GM19468 (cell line): ENCODE measurements at regions not wholly inside any gene's neighbourhood (a gene's known extent, or its start where the extent isn't known, plus 50 kb on each side); places are given as distances from the start of the nearest gene placed in this dataset.
"Not testable (repeated sequence)": the region's sequence is repeated elsewhere in the genome, so short reads cannot be mapped to it uniquely, and the experiment has no call there.

Experiments used
- ATAC-seq: cut with Tn5 transposase; IDR thresholded peaks from one replicate; pipeline ENCODE4 v1.9.1; 2021; ENCODE audit warnings: mild to moderate bottlenecking, moderate library complexity, moderate number of reproducible peaks; ENCODE audit not compliant: unreplicated experiment; ENCODE audit errors: extremely low read depth

- no peak for ATAC-seq
Measured at GRCh38 chr12:17370621-17371020, 719.4 kb downstream of the RERGL start.

- ATAC-seq, result no peak
Measured at GRCh38 chr12:17369556-17369955, 720.4 kb downstream of the RERGL start.

DNA sequence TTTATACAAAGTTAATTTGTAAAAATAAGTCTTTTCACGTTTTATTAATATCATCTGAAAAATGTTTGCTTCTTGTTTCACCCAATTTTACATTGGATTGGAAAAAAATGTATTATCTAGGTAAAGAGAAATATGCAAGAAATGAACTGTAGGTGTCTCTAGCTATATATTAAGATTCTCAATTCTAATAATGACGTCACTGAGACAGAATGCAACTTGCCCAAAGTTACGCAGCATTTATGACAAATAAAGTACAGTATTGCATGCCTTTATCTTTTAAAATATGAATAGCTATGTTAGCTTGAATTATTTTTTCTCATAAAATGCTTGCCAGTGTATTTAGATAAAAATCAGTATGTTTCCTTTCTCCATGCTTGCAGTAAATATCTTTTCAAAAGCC, 728.8 kb downstream of the RERGL start:
- ATAC-seq, result no peak

DNA sequence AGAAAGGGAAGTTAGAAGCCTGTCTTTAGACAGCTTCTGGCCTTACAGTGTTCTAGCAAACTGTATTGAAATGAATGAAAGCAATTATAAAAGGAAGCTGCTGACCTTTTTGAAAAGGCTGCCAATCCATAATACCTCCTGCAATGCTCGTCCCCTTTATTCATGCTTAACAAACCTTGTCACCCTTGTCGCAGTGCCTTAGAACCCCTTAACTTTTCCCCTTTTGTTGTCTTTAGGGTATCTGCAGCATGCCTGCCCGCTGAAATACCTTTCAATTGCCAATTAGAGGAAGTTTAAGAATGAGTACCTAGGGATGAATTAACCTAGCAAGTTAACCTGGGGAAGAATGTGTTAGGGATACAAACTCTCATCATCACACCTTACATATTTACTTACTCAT, 731.2 kb downstream of the RERGL start:
- ATAC-seq, result no peak

DNA sequence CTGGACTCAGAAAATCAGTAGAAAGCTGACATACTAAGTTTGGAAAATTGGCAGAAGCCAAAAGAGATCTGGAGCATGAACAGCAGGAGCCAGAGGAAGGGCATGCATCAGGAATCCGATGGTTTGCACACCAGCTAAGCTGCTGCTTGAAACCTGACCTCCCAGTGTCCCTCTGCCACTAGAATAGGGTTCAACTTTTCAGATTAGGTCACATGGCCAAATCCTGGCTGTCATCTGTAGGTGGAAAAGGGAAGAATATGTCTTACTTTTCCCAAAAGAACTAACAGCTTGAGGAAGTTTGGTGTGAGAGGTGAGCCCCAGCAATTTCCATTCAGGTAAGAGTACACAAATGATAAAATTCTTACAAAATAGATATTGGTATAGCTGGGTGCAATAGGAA, 732.6 kb downstream of the RERGL start:
- ATAC-seq, result no peak

- ATAC-seq, result no peak
Measured at GRCh38 chr12:17352164-17352563, 737.8 kb downstream of the RERGL start.

GRCh38 chr12:17348311-17348710, 741.7 kb downstream of the RERGL start:
- ATAC-seq, result no peak

DNA sequence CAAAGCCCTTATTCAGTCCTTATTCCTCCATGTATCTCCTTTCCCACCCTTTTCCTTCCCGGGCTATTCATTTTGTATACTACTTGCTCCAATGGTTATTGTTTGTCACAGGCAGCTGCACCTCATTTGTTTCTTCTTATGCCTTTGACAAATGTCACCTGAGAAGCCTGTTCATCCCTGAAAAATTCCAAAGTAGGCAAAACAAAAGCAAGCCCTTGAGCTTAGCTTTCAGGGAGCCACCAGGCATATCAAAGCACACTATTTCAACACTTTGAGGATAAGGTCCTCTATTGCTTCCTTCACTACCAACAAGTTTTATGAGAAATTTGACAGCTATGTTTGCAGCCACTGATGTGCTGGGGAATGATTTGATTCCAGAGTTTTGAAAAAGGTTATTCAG, 738.7 kb upstream of the LMO3 start:
- ATAC-seq, result no peak

GRCh38 chr12:17342381-17342961, 736.5 kb upstream of the LMO3 start:
- ATAC-seq, result no peak

GRCh38 chr12:17335487-17335886, 729.5 kb upstream of the LMO3 start:
- no peak for ATAC-seq

DNA sequence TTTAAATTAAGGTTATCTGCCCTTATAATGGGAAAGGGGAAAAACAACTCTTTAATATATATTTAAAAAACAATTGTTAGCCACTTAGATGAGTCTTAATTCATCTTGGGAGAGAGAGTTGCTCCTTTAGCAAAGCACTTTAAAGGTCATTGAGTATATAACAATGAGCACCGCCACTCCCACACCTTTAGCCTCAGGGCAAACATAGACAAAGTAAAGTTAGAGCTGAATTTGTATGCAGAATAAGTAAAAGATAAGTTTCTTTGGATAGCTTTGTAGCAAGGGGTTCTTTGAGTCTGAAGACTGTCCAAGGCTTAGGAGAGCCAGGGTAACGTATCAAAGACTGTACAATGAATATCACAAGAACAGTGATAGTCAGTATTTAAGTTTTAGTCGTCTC, 728.8 kb upstream of the LMO3 start:
- ATAC-seq, result no peak

DNA sequence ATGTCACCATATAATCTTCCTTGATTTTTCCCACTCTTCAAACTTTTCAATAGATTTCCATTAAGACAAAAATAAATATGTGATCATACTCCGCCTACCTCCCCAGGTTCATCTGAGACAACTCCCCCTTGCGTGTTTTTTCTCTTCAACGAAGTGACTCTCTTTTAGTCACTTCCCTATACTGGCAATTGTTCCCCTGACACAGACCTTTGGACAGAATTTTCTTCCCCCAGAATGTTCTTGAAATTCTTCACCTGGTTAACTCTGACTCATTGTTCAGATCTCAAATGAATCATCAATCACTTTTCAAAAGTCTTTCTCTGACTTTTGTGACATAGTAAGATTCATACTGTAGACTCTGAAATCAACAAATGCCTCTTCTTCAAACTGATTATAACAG, 727.3 kb upstream of the LMO3 start:
- ATAC-seq, result no peak

DNA sequence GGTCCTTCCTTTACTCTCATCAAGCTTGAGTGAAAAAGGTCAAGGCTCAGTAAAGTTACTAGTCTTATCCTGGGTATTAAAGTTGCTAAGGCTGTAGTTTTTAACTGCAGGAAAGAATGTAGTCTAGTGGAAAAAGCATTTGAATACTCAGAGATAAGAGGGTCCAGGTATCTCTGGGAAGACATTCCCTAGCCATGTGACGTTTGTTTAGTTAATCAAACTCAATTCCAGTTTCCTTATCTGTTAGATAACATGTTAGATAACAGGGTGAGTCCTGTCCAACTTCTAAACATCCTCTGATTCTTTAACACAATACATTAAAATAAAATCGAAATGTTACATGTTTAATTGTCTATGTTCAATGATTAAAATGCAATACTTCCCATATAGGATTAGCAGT, 720.7 kb upstream of the LMO3 start:
- no peak for ATAC-seq

- no peak for ATAC-seq
Measured at GRCh38 chr12:17322090-17322489, 716.1 kb upstream of the LMO3 start.

- ATAC-seq, result no peak
Measured at GRCh38 chr12:17304503-17305347, 698.8 kb upstream of the LMO3 start.

- ATAC-seq, result no peak
Measured at GRCh38 chr12:17302001-17302400, 696.0 kb upstream of the LMO3 start.

DNA sequence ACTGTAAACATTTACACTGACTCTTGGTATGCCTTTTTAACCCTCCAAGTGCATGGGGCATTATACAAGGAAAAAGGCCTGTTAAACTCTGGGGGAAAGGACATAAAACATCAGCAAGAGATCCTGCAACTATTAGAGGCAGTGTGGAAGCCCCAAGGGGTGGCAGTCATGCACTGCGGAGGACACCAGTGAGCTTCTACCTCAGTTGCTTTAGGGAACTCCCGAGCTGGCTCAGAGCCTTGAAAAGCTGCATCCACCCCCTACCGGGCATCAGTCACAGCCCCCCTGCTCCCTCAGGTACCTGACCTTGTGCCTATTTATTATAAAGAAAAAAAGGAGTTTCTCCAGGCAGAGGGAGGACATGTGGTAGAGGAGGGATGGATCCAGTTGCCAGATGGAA, 695.6 kb upstream of the LMO3 start:
- ATAC-seq, result no peak

- ATAC-seq, result no peak
Measured at GRCh38 chr12:17296882-17297281, 690.9 kb upstream of the LMO3 start.

DNA sequence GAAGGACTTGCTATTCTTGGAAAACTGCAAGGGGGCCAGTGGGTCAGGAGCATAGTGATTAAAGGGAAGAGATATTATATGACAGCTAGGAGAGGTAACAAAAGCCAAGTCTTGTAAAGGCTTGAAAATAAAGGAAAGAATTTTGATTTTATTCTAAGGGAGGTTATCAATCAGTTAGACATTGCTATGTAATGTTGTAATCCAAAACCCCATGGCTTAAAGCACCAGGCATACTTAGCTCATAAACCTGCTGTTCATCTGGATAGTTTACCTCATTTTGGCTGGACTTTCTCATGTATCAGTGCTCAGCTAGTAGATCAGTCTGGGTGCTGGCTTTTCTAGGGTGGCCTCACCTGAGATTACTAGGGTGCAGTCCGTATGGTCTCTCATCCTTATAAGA, 680.9 kb upstream of the LMO3 start:
- no peak for ATAC-seq

DNA sequence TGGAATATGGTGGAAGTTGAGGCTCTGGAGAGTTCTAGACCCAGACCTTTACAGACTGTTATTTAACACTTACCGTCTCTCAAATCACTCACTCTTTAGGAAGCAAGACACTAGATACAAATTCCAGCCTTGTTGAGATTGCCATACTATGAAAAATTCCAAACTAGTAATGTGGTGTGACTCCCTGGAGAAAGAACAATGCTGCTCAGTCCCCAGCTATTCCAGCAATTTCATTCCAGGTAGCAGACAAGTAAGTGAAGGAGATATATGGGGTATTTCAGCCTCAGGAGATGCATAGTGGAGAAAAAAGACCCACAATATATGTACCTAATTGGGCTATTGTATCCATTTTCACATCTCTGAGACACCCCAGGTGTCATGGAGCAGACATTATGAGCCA, 678.9 kb upstream of the LMO3 start:
- no peak for ATAC-seq

DNA sequence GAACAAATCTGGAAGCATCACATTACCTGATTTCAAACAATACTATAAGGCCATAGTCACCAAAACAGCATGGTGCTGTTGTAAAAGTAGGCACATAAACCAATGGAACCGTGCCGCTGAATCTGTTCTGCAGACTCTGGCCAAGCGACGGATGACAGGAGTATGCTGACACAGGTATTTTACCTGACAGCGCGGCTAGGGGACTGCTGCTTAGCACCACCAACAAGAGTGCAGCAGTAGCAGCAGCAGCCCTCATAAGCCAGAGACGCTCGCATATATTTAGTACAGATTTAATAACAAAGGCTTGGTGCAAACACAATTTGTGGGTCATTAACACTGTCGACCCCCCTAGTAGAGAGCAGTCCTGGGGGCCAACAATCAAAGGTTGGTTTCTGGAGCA, 677.6 kb upstream of the LMO3 start:
- no peak for ATAC-seq

- not testable (repeated sequence) for ATAC-seq
Measured at GRCh38 chr12:17282169-17282568, 676.2 kb upstream of the LMO3 start.
